ENCODE measurements at regions not wholly inside any gene's neighbourhood (a gene's known extent, or its start where the extent isn't known, plus 50 kb on each side); places are given as distances from the start of the nearest gene placed in this dataset.

DNA sequence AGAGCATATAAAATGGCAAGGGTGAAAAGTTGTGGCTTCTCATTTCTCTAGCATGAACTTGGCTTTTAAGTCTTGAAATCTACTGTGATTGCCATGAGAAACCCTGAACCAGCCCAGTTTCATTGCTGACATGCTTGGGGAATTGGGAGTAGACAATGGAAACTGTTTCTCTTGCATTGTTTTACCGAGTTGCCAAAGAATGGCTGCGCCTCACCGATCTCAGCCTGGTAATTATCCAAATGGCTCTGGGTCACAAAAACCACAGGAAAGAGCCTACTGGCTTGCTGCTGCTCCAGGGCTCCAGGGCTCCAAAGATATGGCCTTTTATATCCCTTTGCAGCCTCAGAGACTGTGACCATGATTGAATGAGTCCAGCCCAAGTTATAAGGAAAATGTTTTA, 310.4 kb upstream of the NT5C1B start:
- peak overlapping the region in 2 of 4 donors; percentile 13 to 23 for H3K27ac ChIP-seq
- H3K36me3 ChIP-seq = no peaks in the 10 kb centered on the region
- intact Hi-C loops (cut with DNase I; ENCODE audit: low total_unique reads) = no loop called here
- no peaks in the 10 kb centered on the region for H3K9me3 ChIP-seq
- H3K4me3 ChIP-seq = no peak overlapping the region
- TF ChIP-seq POLR2A (IDR thresholded peaks at IDR 0.05) = no peak
- TF ChIP-seq, protein P1, sequence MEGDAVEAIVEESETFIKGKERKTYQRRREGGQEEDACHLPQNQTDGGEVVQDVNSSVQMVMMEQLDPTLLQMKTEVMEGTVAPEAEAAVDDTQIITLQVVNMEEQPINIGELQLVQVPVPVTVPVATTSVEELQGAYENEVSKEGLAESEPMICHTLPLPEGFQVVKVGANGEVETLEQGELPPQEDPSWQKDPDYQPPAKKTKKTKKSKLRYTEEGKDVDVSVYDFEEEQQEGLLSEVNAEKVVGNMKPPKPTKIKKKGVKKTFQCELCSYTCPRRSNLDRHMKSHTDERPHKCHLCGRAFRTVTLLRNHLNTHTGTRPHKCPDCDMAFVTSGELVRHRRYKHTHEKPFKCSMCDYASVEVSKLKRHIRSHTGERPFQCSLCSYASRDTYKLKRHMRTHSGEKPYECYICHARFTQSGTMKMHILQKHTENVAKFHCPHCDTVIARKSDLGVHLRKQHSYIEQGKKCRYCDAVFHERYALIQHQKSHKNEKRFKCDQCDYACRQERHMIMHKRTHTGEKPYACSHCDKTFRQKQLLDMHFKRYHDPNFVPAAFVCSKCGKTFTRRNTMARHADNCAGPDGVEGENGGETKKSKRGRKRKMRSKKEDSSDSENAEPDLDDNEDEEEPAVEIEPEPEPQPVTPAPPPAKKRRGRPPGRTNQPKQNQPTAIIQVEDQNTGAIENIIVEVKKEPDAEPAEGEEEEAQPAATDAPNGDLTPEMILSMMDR (IDR thresholded peaks at IDR 0.05 in 4 of 5, conservative IDR thresholded peaks at IDR 0.05 in 1 of 5) = no peak
- in situ Hi-C loops (cut with MboI; ENCODE audit: low sequenced_read_pairs in 4 of 4) = no loop called here
- H3K4me1 ChIP-seq = peaks cover 5 to 7% of the 10 kb centered on the region in 2 donors
- ATAC-seq (no peak), DNase-seq (peak in 1 of 2 donors; percentile 14)
- no peaks in the 10 kb centered on the region for H3K27me3 ChIP-seq

DNA sequence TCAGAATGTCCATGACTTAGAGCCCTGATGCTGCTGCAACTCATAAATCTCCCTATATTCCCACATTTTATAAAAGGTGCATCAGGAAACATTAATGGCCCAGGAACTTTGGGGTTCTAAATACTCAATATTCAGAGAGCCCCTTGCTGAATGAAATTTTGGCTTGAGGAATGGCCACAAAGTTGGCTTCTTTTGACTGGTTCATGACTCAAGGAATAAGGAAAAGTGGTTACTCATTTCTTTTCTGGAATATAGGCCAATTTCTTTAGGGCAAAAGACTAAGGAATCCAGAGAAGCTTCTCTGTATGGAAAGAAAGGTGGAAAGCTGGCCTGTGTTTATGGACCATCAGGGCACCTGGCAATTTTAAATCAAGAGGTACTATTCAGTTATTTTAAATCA, 308.9 kb upstream of the NT5C1B start:
- Histone ChIP-seq H3K27ac (no peak overlapping the region), H3K4me3 (no peak overlapping the region), H3K36me3 (no peaks in the 10 kb centered on the region), H3K9me3 (no peaks in the 10 kb centered on the region), H3K27me3 (no peaks in the 10 kb centered on the region), H3K4me1 (peaks cover 5 to 7% of the 10 kb centered on the region in 2 donors)
- TF ChIP-seq, protein P1 (IDR thresholded peaks at IDR 0.05 in 4 of 5, conservative IDR thresholded peaks at IDR 0.05 in 1 of 5) = no peak
- no peak for TF ChIP-seq POLR2A (IDR thresholded peaks at IDR 0.05)
- no peak for ATAC-seq
- DNase-seq = no peak
- intact Hi-C loops (cut with DNase I; ENCODE audit: low total_unique reads) = no loop called here
- in situ Hi-C loops (cut with MboI; ENCODE audit: low sequenced_read_pairs in 4 of 4) = no loop called here

DNA sequence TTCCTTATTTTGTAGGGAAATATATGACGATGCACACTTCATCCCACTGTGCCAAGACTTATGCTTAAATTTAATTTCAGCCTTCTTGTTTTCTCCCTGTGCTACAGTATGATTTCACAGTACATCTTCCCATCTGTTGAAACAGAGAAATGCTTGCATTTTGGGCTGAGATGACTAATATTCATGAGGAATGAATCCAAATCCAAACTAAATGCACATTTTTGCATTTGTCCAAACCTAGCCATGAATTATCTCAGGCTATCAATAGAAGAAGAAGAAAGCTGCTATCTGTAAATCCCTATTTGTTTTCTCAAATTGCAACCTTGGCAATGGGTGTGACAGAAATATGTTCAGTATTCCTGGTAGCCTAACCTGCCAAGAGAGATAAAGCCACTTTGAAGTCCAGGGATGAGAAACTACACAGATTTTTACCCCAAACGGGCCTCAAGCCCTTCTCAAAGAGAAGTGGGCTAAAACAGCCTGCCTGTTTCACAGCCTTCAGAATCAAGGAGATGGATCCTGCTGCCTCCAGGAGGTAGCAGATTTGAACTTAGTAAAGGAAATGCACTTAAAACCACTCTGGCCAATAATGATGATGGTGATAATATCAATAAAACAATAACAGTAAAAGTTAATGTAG, 306.9 kb upstream of the NT5C1B start:
- intact Hi-C loops (cut with DNase I; ENCODE audit: low total_unique reads) = no loop called here
- TF ChIP-seq, protein P1 (IDR thresholded peaks at IDR 0.05 in 4 of 5, conservative IDR thresholded peaks at IDR 0.05 in 1 of 5) = no peak
- TF ChIP-seq POLR2A (IDR thresholded peaks at IDR 0.05) = no peak
- Histone ChIP-seq H3K4me1 (peaks cover 4 to 5% of the 10 kb centered on the region in 2 donors), H3K4me3 (no peak overlapping the region), H3K27ac (no peak overlapping the region), H3K36me3 (no peaks in the 10 kb centered on the region), H3K9me3 (no peaks in the 10 kb centered on the region), H3K27me3 (no peaks in the 10 kb centered on the region)
- ATAC-seq (no peak), DNase-seq (no peak)
- in situ Hi-C loops (cut with MboI; ENCODE audit: low sequenced_read_pairs in 4 of 4) = no loop called here

DNA sequence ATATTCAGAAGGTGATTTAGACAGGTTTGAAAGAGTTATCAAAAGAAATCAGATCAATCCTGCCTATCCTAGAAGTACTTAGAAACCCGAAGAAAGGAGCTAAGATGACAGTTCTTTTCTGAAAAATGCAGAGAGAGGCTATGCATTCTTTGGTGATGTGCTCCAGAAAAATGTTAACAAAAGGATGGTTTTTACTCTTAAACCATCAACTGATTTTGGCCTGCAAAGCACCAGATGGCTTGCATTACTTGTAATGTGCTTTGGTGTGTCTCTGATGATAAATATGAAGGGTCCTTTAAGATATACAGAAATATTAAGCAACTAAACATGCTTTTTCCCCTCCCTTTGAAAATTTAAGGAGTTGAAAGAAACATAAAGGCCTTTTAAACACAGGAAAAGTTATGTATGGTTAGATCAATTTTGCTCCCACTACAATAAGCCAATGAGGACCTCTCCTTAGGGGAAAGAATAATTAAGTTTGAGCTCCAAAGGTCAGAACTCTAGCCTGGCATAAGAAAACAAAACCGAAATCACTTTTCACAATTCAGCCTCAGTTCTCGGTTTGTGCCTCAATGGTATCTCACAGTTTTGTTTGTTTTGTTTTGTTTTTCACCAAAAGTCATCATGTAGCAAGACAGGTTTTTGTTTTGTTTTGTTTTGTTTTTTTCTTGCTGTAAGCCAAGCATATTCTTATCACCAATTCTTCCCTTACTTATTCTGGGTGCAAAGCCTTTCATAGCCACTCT, 302.4 kb upstream of the NT5C1B start:
- Histone ChIP-seq H3K36me3 (no peaks in the 10 kb centered on the region), H3K4me1 (peaks cover 7 to 17% of the 10 kb centered on the region in 2 donors), H3K9me3 (no peaks in the 10 kb centered on the region), H3K4me3 (no peak overlapping the region), H3K27ac (no peak overlapping the region), H3K27me3 (no peaks in the 10 kb centered on the region)
- ATAC-seq (no peak), DNase-seq (no peak)
- intact Hi-C loops (cut with DNase I; ENCODE audit: low total_unique reads) (loop anchor here (5.0 kb wide), 1 partner anchor 456 kb away; no protein-coding TSS in a partner anchor), in situ Hi-C loops (cut with MboI; ENCODE audit: low sequenced_read_pairs in 4 of 4) (no loop called here)
- TF ChIP-seq, protein P1 (IDR thresholded peaks at IDR 0.05 in 4 of 5, conservative IDR thresholded peaks at IDR 0.05 in 1 of 5) = no peak
- TF ChIP-seq POLR2A (IDR thresholded peaks at IDR 0.05) = no peak
